OCI-LY7 (cell line): ENCODE measurements at regions not wholly inside any gene's neighbourhood (a gene's known extent, or its start where the extent isn't known, plus 50 kb on each side); places are given as distances from the start of the nearest gene placed in this dataset.

Experiments used
- BruUV-seq: library from RNA; stranded (reverse); fragments of 400-500 nt; replicated peaks from 2 replicates; lab custom pipeline; 2021; lab: Mats Ljungman, UMichigan
- CTCF ChIA-PET: fragments of 300-600 bp; sonication (Branson Sonifier 250); formaldehyde crosslinking; loops from one replicate; lab custom pipeline; 2022; ENCODE audit warnings: antibody characterized with exemption; ENCODE audit not compliant: unreplicated experiment; lab: Charles Lee
- POLR2A ChIA-PET: fragments of 300-600 bp; sonication (Branson Sonifier 250); formaldehyde crosslinking; loops from one replicate; lab custom pipeline; 2022; ENCODE audit warnings: antibody characterized with exemption; lab: Charles Lee
- DNase-seq: peaks from one replicate; pipeline ENCODE4 v3.0.0-alpha.2; 2015; ENCODE audit warnings: low spot score
- H2AFZ ChIP-seq: fragments of 200-600 bp; sonication (generic), shearing (Covaris generic); 2 replicates; pipeline ENCODE4 v1.6.1; 2014; ENCODE audit warnings: mild to moderate bottlenecking, antibody characterized with exemption, low read length, moderate library complexity
- H3K27ac ChIP-seq: fragments of 200-600 bp; sonication (generic); 2 replicates; pipeline ENCODE4 v1.5.1; 2014; ENCODE audit warnings: mixed run types, low read depth, mild to moderate bottlenecking, moderate library complexity, low read length, inconsistent platforms; ENCODE audit not compliant: poor library complexity, severe bottlenecking
- H3K36me3 ChIP-seq: fragments of 200-600 bp; sonication (generic); 2 replicates; pipeline ENCODE4 v1.6.1; 2014; ENCODE audit warnings: mild to moderate bottlenecking, antibody characterized with exemption, low read length, moderate library complexity, mixed read lengths; ENCODE audit not compliant: insufficient read depth
- H3K4me1 ChIP-seq: fragments of 200-600 bp; sonication (generic); 2 replicates; pipeline ENCODE4 v1.5.1; 2014; ENCODE audit warnings: mild to moderate bottlenecking, low read length; ENCODE audit not compliant: insufficient read depth, poor library complexity, severe bottlenecking
- H3K4me2 ChIP-seq: fragments of 200-600 bp; sonication (generic); 2 replicates; pipeline ENCODE4 v1.6.1; 2014; ENCODE audit warnings: mild to moderate bottlenecking, low read length
- H3K4me3 ChIP-seq: fragments of 200-600 bp; sonication (generic); 2 replicates; pipeline ENCODE4 v1.5.1; 2014; ENCODE audit warnings: mild to moderate bottlenecking, low read depth, low read length; ENCODE audit not compliant: poor library complexity, severe bottlenecking
- H3K79me2 ChIP-seq: fragments of 200-600 bp; sonication (generic); 2 replicates; pipeline ENCODE4 v1.6.1; 2016; ENCODE audit warnings: low read depth, mild to moderate bottlenecking, low read length, moderate library complexity, mixed read lengths; ENCODE audit not compliant: insufficient read depth
- H3K9me2 ChIP-seq: fragments of 200-600 bp; sonication (generic); 2 replicates; pipeline ENCODE4 v1.6.1; 2016; ENCODE audit warnings: mild to moderate bottlenecking, low read length, mixed read lengths; ENCODE audit not compliant: insufficient read depth
- H3K9me3 ChIP-seq: fragments of 200-600 bp; sonication (generic); 2 replicates; pipeline ENCODE4 v1.6.1; 2014; ENCODE audit warnings: mild to moderate bottlenecking, mixed run types, low read length, mixed read lengths
- H4K20me1 ChIP-seq: fragments of 200-600 bp; sonication (generic); 2 replicates; pipeline ENCODE4 v1.6.1; 2014; ENCODE audit warnings: mild to moderate bottlenecking, antibody characterized with exemption, low read length, moderate library complexity, mixed read lengths; ENCODE audit not compliant: insufficient read depth
- EZH2phosphoT487 ChIP-seq: fragments of 200-600 bp; sonication (generic); IDR thresholded peaks from 2 replicates; pipeline ENCODE4 v1.6.1; 2018; ENCODE audit warnings: low read depth, borderline replicate concordance, mild to moderate bottlenecking, mixed run types, antibody characterized with exemption, low read length, moderate library complexity, mixed read lengths
- intact Hi-C: fragments of 100-400 bp; cut with micrococcal nuclease; formaldehyde crosslinking; loops from one replicate; pipeline ENCODE4 v1.10.0; 2022; ENCODE audit not compliant: unreplicated experiment
- TF ChIP-seq, protein P1 (sequence below): fragments of 200-600 bp; sonication (generic); conservative IDR thresholded peaks from 2 replicates; pipeline ENCODE4 v1.5.1; 2014; ENCODE audit warnings: mild to moderate bottlenecking, antibody characterized with exemption, low read length, moderate library complexity, mixed read lengths

DNA sequence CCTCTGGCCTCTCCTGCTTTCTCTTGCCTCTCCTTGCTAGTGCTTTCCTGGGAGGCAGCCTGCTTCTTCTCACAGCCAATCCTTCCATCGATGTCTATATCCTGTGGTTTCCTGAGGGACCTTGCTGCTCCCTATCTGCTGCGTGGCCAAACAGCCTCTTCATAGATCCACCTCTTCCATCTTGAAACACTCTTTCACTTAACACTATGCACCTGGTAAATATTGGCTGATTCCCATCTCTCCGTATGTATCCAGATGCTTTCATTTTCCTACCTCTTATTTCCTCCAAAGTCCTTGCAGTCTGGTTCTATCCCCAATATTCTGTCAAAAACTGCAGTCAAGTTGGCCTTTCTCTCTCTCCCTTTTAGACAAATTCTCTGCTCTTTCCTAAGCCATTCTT, 205.2 kb upstream of the CFAP20DC start:
- POLR2A ChIA-PET: no interaction called here
- no TSS peak for BruUV-seq
- H3K27ac ChIP-seq: no peak overlapping the region

DNA sequence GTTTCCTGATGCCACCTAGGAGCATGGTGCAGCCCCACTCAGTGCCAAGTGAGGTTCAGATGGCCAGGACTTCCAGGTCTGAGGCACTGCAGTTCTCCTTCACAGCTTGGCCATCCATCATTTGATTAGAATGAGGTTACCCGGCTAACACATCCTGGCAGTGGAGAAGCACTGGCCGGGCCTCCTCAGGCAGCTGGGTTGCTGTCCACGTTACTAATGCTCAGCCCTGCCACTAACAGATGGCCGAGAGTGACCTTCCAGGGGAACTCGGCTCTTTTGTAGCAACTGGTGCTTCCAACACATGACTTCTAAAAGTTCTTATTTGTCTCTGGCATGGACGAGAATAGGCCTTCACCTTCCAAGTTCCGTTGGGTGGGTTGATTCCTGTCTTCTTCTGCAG, 204.6 kb upstream of the CFAP20DC start:
- Histone ChIP-seq H2AFZ (no peak overlapping the region), H3K4me1 (no peaks in the 10 kb centered on the region), H4K20me1 (no peaks in the 10 kb centered on the region), H3K27ac (no peak overlapping the region), H3K4me3 (no peak overlapping the region), H3K36me3 (no peaks in the 10 kb centered on the region), H3K9me3 (no peaks in the 10 kb centered on the region), H3K4me2 (no peak overlapping the region), H3K79me2 (no peaks in the 10 kb centered on the region), H3K9me2 (no peaks in the 10 kb centered on the region)
- ChIA-PET POLR2A (no interaction called here), CTCF (no interaction called here)
- no peak for DNase-seq
- intact Hi-C loops: no loop called here
- TF ChIP-seq, protein P1, sequence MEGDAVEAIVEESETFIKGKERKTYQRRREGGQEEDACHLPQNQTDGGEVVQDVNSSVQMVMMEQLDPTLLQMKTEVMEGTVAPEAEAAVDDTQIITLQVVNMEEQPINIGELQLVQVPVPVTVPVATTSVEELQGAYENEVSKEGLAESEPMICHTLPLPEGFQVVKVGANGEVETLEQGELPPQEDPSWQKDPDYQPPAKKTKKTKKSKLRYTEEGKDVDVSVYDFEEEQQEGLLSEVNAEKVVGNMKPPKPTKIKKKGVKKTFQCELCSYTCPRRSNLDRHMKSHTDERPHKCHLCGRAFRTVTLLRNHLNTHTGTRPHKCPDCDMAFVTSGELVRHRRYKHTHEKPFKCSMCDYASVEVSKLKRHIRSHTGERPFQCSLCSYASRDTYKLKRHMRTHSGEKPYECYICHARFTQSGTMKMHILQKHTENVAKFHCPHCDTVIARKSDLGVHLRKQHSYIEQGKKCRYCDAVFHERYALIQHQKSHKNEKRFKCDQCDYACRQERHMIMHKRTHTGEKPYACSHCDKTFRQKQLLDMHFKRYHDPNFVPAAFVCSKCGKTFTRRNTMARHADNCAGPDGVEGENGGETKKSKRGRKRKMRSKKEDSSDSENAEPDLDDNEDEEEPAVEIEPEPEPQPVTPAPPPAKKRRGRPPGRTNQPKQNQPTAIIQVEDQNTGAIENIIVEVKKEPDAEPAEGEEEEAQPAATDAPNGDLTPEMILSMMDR: no peak
- no peak for TF ChIP-seq EZH2phosphoT487
- BruUV-seq: no TSS peak

More for the DNA sequence above, 205.2 kb upstream of the CFAP20DC start:
- Histone ChIP-seq H3K9me2 (no peaks in the 10 kb centered on the region), H3K4me3 (no peak overlapping the region), H3K36me3 (no peaks in the 10 kb centered on the region), H3K4me2 (no peak overlapping the region), H3K9me3 (no peaks in the 10 kb centered on the region), H3K4me1 (no peaks in the 10 kb centered on the region), H3K79me2 (no peaks in the 10 kb centered on the region), H2AFZ (no peak overlapping the region), H4K20me1 (no peaks in the 10 kb centered on the region)
- TF ChIP-seq, protein P1: no peak
- TF ChIP-seq EZH2phosphoT487: no peak
- DNase-seq: no peak
- CTCF ChIA-PET: no interaction called here
- intact Hi-C loops: no loop called here

DNA sequence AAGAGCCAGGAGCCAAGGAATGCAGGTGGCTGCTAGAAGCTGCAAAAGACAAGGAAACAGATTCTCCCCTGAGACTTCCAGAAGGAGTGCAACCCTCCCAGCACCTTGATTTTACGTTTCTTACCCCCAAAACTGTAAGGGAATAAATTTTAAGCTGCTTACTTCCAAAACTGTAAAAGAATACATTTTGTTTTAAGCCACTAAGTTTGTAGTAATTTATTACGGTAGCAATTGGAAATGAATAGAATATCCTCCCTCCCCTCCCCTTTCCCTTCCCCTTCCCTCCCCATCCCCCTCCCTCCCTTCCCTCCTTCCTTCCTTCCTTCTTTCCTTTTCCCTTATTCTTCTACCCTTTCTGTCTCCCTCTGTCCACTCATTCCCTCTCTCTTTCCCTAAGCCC, 203.7 kb upstream of the CFAP20DC start:
- no peak overlapping the region for H3K27ac ChIP-seq
- intact Hi-C loops: no loop called here
- TF ChIP-seq, protein P1: no peak
- no peak for TF ChIP-seq EZH2phosphoT487
- H3K36me3 ChIP-seq: no peaks in the 10 kb centered on the region
- DNase-seq: no peak
- H3K9me2 ChIP-seq: no peaks in the 10 kb centered on the region
- H3K4me2 ChIP-seq: no peak overlapping the region
- no peak overlapping the region for H2AFZ ChIP-seq
- POLR2A ChIA-PET: no interaction called here
- CTCF ChIA-PET: no interaction called here
- H3K4me1 ChIP-seq: no peaks in the 10 kb centered on the region
- no peaks in the 10 kb centered on the region for H4K20me1 ChIP-seq
- H3K4me3 ChIP-seq: no peak overlapping the region
- BruUV-seq: no TSS peak
- no peaks in the 10 kb centered on the region for H3K9me3 ChIP-seq
- H3K79me2 ChIP-seq: no peaks in the 10 kb centered on the region
